HK-2 (cell line): ENCODE measurements at regions not wholly inside any gene's neighbourhood (a gene's known extent, or its start where the extent isn't known, plus 50 kb on each side); places are given as distances from the start of the nearest gene placed in this dataset.

Source experiments
- DNase-seq: peaks from one replicate; pipeline ENCODE4 v3.0.0-alpha.2; 2018; ENCODE audit not compliant: unreplicated experiment

DNA sequence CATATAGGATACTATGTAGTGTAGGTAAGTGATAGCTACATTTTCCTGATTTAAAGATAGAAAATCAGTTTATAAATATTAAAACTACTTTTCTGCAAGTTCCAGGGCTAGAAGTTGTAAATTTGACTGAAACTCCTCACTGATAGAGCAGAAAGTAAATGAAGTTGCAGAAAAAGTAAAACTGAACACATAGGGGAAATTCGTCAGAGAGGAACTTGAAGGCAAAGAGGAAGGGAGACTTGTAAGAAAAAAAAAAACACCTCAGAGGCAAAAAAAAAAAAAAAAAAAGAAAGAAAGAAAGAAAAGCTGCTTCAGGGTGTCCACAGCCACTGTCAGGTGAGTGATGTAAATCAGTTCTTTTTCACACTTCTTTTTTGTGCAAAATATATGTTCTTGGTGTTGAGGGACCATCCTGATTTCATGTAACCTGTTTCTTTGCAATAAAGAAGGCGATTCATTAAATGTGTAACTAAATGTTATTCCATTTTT is 336.2 kb upstream of the ZNF462 start:
- DNase-seq: no peak

DNA sequence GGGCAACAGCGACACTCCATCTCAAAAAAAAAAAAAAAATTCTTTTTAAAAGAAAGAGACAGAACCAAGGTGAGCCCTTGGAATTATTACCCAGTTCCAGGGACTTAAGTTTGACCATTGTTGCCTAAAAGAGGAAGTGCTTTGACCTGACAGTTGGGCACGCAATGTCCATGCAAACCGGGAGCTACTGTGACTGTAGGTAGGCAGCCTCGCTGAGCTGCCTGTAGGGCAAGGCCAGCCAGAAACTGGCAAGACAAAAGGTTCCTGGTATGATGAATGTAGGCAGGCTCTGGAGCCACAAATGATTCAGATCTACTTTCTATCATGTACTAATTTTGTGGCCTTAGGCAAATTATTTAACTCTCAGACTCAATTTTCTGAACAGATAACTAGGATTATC is 334.8 kb upstream of the ZNF462 start:
- no peak for DNase-seq

DNA sequence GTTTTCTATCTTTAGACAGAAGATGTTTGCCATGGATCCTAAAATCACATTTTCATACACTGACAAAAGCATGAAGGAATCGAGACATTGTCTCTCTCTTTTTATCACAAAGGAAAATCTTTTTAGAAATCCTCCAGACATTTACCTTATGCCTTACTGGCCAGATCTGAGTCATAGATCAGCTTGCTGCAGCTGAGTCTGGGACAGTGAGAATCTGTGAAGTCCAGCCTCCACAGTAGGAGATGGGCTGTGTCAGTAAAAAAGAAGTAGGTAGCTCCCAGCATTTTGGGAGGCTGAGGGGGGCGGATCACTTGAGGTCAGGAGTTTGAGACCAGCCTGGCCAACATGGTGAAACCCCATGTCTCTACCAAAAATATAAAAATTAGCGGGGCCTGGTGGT is 333.4 kb upstream of the ZNF462 start:
- DNase-seq: no peak

DNA sequence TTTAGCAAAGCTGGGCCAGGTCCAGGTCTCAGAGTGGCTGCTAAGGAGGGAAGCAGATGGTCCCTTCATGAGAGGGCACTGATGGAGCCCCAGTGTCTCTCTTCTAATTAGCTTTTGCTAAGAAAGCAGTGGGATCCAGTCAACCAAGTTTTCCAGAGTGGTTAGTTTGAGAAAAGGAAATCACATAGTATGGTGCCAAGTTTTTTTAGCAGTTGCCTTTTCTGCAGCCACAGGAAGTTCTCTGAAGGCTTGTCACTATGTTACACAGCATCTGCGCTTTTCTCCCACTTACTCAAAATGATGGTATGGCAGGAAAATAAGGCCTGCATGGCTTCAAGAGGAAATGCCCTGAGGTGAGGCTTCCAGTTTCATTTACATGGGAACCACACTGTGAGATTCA is 331.5 kb upstream of the ZNF462 start:
- DNase-seq: no peak

DNA sequence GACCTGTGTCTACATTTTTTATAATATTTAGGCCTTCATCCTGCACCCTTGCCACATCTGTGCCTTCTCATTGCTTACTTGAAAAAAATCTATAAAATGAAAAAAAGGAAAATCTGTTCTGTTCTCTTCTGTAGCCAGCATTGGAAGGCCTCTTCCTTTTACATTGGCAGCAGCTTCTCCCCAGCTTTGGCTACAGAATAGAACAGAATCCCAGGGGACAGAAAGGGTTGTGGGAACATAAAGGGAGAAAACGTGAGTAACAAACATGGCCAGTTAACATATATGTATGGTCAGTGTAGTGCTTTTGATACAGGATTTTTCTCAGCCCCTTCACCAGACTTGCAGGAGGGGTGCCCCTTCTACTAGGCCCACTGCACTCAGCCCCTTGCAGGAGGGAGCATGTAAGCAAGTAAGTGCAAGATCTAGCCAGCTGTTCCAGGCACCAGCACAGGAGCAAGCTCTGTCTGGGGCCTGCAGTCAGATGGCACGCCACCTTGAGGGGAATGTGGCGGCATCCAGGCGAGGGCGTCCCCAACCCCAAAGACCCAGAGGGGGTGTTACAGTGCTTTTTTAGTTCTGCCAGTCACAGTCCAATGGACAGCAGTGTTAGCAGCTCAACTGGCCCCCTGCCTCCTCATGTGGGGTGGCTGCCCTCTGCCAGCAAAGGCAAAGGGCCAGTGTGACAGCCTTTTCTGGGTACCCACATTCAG is 330.5 kb upstream of the ZNF462 start:
- DNase-seq: no peak

DNA sequence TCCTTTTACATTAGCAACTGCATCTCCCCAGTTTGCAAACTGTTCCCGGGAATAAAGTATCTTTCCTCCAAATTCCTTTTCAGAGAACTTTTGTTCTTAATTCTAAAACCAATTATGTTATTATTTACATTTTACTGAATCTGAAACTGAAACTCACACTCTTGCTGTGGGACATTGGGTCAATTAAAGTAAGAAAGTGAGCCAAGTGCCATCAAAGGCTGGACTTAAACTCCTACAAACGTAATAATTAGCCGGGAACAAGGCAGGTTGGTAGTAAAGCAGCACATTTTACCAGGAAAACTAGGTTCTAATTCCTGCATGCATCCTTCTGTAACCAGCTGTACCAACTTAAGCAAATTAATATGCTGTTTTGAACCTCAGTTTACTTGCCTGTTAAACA is 328.2 kb upstream of the ZNF462 start:
- DNase-seq: no peak

DNA sequence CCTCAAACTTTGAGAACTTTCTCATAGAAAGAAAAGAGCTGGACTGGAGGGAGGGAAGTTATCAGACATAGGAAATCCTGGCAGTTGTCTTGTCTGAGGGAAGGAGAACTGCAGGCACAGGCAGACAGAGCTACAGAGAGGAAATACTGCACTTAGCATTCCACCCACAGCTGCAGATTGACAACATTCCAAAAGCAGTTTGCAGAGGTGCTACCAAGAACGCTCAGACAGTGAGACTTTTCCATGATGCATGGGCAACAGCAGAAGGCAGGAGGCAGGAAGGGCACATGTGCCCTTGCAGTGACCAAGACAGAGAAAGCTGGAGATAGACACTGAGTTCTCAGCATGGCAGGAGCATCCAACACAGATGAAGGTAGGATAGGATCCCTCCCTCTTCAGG is 327.5 kb upstream of the ZNF462 start:
- no peak for DNase-seq

DNA sequence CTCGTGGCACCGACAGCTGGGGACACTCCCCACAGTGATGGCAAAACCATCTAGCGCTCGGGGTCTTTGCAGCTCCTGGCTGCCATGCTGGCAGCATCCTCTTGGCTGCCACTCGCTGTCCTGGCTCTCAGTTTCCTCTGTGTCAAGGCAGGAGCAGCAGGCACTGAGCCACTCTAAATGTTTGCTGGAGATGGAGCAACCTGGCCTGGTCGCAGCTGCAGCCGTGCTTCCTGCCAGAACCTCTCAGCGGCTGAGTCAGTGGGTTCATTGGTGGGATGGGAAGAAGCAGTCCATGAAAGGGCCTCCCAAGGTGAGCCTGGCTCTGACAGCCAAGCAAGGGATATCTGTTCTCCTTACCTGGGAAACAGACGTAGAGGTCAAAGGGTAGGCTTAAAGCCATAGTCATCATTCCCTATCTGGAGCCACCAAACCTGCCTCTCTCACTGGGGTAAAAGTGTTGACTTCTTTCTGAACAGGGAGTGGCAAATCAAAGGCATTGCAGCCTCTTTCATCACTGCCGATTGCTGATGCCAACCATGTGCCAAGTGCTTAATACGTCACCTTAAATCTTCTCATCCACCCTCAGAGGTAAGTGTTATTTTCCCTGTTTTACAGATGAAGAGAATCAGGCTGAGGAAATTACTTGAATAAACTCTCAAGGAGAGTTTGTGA is 304.8 kb upstream of the ZNF462 start:
- DNase-seq: no peak

DNA sequence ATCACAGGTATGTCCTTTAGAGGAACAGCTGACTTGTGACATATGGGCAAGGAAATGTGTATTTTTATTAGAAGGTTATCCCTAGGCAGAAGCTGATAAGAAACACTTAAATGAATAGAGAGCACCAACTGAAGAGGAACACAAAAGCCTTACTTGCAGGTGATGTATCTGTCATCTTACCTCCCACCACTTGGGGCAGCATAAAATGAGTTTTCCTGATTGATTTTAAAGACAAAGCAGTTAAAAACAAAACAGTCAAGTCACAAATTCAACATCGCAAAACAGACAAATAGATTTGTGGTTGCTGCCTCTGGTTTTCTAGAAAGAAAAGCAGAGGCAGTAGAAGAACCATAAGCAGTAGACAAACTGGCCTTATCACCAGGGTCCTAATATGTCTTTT is 302.4 kb upstream of the ZNF462 start:
- DNase-seq: no peak

DNA sequence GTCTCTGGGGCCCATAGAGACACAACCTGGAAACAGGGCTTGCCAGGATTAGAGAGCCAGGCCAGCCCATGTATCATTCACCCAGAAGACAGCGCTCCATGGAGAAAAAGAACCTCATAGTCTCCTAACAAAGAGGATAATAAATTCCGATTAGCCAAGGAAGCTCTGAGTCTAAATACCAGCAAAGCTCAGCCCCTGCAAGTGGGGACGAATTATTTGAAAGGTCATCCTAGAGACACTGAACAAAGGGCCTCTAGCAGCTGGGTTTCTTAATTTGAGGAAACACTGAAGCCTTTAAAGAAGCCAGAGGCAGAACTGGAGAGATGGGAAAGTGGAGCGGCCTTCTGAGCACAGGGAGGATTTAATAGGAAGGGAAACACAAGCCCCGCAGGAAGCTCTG is 287.1 kb upstream of the ZNF462 start:
- no peak for DNase-seq

DNA sequence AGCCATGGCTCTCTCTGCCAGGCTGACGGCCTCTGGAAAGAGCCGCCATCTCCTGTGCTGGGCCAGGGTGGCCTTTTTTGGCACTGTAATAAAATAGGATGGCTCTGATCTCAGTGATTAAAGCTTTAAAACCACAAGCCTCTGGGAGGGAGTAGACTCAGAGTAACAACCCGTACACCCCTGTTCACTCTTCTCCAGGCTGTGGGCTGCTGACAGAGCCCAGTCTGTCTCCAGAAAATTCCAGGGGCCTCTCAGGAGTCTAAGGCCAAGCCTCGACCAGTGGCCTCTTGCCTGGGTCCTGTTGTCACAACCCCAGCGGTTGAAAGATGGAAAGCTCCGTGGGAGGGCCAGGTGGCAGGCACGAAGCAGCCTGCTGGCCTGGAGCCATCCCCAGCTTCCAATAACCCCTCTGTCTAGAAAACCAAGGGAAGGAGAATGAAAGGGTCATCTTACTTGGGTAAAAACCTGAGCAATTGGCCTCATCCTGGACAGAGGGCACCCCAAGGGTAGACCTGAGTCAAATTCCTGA is 286.7 kb upstream of the ZNF462 start:
- DNase-seq: no peak

DNA sequence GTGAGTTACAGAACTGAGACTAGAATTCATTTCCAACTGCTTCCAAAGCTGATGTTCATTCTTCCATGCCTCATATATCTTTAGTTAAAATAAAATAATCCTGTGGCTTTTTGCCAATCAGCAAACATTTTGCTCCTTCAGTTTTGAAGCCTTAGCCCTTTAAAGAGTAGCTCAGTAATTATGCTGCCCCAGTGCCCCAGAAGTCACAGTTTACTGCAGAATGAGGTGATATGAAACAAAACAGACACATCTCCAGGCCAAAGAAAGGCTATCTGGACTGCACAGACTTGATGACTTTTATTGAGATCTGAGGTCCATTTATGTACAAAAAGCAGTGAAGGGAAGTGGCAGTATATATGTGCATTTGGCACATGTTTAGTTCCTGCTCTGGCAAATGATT is 285.8 kb upstream of the ZNF462 start:
- no peak for DNase-seq

DNA sequence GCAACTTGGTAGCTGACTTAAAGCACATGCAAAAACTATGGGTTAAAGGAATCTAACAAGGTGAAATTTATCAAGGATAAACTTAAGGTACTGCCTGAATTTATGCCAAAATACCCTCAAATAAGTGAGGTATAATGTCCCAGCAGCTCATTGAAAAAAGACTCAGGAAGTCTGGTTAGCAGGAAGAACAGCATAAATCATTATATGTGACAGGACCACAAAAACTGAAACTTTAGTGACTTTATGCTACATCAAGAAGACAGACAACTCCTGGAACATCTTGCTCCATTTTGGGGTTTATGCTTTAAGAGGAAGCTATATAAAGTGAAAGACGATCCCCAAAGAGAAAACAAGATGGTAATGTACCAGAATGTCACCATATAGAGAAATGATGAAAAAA is 282.4 kb upstream of the ZNF462 start:
- DNase-seq: no peak

DNA sequence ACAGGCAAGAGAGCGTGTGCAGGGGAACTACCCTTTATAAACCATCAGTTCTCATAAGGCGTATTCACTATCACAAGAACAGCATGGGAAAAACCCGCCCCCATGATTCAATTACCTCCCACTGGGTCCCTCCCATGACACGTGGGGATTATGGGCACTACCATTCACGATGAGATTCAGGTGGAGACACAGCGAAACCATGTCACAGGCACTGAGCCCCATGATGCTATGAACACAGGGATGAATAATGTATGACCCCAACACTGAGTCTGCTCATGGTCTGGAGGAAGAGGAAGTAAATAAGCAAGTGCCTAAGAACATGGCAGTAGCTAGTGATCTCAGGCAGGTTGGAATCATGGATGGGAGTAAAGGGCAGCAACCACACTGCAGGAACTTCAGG is 281.0 kb upstream of the ZNF462 start:
- DNase-seq: no peak

DNA sequence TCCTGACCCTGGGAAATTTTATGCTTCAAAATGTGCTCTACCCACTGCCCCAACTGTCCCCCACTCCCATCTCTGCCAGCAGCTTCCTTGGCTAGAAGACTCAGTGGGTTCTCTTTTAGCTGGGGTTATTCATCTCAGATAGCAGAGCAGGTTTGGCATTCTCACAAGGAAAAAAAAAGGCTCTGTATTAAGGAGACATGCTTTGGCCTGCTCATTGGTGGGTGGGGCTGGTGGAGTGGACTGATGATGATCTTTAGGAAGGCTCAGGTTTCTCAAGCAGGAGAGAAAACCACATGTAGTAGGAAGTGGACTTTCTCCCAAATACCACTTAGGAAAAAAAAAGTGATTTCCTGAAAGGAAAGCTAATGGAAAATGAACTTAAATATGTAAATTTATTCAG is 279.2 kb upstream of the ZNF462 start:
- DNase-seq: no peak

DNA sequence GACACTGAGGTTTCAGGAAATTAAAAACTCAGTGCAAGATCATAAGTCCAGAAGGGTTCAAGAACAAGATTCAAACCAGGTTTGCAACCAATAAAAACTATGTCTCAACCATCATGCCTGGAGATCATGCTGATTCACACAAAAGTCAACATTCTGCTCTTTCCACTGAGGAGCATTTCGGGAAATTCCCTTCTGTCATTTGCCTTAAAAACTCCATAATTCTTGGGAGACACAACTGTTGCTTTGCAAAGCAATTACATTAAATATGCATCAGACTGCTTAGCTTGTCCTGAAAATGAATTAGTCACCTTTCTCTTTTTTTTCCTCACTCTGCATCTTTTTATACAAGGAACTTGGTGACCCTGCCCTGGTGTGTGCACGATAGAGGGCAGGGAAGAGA is 275.9 kb upstream of the ZNF462 start:
- DNase-seq: no peak

DNA sequence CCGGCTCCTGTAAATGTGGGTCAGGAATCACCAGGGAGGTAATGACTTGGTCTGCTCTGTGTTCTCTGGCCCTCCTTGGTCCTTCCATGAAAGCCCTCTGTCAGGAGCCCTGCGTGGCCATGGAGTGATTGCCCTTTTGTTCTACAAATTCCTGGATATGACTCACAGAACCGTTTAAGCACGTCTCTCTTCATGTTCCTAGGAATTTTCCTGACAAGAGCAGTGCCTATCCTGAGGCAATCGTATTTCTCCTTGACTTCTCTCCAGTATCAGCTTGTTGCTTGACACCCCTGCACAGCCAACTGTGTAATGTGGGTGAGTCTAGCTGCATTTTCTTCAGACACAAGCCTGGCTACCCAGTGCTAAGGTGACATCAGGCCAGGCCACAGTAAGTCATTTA is 274.3 kb upstream of the ZNF462 start:
- DNase-seq: peak; percentile 17

DNA sequence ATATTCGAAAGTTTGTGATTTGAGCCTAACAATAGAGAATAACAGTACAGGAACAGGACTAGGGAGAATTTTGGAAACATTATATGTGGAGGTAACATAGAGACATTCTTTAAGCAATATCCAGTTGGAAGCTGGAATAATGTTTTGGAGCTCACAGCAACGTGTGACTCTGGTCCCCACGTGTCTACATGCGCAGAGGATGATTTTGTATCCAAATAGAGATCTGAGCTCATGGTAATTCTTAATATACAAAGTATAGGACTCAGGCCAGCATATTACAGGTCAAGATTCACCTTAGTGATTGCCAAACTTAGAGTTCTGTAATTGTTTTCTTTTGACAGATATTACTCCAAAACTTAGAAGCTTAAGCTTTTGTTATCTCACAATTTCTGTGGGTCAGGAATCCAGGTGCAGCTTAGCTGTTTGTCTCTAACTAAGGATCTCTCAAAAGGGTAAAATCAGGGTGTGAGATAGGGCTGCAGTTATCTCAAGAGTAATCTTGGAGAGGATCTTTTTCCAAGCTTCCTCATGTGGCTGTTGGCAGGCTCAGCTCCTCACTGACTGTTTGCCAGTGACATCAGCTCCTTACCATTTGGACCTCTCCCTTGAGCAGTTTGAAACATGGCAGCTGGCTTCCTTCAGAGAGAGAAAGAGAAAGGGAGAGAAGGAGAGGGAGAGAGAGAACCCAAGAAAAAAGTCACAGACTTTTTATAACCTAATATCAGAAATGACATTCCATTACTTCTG is 272.0 kb upstream of the ZNF462 start:
- no peak for DNase-seq

DNA sequence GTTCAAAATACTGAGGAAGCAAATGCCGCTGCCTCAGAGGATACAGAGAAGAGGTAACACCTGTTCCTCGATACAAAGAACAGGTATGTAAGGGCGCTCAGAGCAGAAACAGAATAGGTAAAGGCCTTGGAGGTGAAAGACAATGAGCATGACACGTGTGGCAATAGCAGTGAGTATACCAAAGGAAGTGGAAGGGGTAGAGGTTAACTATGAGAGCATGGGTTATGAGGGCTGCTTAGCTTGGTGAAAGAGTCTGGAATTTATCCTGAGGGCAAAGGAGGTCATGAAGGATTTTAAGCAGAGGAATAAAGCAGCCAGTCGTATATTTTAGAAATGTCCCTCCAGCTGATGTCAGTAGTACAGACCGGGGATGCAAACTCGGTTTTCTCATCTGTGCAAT is 269.8 kb upstream of the ZNF462 start:
- DNase-seq: no peak

DNA sequence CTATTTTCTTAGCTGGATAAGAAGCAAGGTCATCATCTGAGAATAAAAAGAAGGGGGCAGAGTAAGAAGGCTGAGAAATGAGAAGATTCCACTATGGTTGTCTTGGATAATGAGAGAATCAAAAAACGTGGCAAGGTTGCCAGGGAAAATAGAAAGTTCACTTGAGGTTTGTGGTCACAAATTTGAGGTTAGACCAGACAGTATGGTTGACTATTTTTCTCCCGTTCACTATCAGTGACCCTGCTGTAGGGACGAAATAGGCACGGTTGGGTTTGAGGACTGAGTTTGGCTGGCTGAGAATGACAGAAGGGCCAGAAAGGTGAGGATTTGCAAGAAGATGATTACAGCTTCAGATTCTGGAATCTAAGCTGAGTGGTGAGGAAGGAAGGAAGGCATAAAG is 266.0 kb upstream of the ZNF462 start:
- DNase-seq: no peak

DNA sequence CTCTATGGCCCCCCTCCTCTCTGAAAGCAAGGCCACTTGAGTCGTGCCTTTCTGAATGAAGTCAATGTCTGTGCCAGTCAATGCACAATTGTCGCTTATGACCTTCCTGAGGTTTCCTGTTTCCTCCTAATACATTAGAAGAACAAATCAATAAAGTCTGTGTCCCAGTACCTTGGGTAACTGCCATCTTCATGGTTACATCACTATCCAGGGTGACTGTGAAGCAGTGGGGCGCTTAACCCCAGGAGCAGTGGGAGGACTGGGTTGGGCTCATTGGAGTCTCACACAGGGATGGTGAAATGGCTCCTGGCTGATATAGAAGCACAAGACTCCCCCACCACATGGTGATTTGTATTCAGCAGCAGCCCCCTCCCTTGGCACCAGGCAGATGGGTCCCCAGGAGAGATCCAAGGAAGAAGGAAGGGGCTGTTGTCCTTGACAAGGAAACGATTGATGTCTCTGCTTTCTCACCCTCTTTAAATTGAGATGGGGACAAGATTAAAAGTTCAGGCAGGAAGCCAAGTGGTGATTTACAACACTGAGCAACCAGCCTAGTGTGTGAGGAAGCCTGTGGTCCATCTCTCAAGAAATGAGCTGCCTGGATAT is 261.9 kb upstream of the ZNF462 start:
- no peak for DNase-seq

DNA sequence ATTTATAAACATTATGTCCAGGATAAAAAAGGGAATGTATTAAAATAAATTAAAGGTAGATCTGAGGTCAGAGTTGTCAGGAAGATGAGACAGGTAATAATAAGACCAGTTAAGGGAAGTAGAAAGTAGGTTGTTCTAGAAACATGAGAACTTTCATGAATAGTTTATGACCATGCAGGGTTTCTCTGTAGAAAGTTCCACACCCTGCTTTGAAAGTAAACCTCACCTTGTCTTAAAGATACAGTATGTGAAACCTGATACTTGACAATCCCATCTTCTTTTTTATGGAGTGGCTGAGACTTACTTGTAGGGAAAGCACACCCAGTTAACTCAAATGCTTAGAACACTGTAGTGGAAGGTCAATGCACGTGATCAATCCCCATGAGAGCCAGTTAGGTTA is 260.6 kb upstream of the ZNF462 start:
- DNase-seq: no peak
